ENCODE measurements at regions not wholly inside any gene's neighbourhood (a gene's known extent, or its start where the extent isn't known, plus 50 kb on each side); places are given as distances from the start of the nearest gene placed in this dataset.

DNA sequence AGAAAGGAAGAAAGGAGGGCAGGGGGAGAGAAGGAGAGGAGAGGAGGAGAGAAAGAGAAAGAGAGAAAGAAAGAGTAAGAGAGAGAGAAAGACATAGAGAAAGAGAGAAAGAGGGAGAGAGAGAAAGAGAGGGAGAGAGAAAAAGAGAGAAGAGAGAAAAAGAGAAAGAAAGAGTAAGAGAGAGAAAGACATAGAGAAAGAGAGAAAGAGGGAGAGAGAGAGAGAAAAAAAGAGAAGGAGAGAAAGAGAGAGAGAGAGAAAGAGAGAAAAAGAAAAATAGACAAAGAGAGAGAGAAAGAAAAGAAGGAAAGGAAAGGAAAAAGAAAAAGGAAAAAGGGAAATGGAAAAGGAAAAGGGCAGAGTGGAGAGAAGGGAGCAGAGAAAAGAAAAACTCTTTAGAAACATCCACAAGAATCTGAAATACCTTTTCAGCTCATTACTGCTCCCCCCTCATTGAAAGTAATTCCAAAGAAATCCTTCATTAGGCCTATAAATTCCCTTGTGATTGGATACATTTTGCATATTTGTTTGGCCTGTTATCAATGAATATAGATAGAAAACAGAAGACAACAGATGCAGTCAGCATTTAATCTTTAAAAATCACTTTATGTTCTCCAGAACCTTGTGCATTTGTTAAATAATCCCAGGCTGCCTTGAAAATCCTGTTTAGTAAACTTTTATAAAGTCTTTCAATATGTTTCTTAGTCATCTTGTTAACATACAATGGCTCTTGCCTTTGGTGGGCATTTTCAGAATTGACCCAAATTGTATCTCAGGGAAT, 411.5 kb downstream of the NFIB start:
- no peak overlapping the region for H3K4me3 ChIP-seq (ENCODE audit: low read depth, low read length)
- ChIA-PET POLR2A (no interaction called here), CTCF (no interaction called here)
- TF ChIP-seq, protein P1, sequence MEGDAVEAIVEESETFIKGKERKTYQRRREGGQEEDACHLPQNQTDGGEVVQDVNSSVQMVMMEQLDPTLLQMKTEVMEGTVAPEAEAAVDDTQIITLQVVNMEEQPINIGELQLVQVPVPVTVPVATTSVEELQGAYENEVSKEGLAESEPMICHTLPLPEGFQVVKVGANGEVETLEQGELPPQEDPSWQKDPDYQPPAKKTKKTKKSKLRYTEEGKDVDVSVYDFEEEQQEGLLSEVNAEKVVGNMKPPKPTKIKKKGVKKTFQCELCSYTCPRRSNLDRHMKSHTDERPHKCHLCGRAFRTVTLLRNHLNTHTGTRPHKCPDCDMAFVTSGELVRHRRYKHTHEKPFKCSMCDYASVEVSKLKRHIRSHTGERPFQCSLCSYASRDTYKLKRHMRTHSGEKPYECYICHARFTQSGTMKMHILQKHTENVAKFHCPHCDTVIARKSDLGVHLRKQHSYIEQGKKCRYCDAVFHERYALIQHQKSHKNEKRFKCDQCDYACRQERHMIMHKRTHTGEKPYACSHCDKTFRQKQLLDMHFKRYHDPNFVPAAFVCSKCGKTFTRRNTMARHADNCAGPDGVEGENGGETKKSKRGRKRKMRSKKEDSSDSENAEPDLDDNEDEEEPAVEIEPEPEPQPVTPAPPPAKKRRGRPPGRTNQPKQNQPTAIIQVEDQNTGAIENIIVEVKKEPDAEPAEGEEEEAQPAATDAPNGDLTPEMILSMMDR (IDR thresholded peaks at IDR 0.05; ENCODE audit: insufficient read depth, low read length, missing control alignments), result no peak
- no peak for DNase-seq (ENCODE audit: low read depth, low spot score)

DNA sequence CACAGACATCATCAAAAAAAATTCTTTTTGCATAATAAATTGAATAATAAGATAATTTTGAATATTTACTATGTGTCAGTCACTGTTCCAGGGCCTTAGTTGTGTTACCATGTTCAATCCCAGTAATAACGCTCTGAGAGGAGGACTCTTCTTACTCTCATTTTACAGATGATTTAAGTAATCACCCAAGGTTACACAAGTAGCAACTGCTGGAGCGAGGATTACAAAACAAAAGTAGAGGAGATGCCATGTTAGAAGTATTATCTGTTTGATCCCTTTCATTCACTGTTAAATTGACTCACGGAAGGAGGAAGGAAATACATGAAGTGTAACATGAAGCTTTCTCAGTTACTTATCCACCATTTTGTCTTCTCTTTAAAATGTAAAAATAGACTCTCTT, 412.8 kb downstream of the NFIB start:
- POLR2A ChIA-PET, result no interaction called here
- H3K4me3 ChIP-seq (ENCODE audit: low read depth, low read length), result no peak overlapping the region
- CTCF ChIA-PET, result no interaction called here

DNA sequence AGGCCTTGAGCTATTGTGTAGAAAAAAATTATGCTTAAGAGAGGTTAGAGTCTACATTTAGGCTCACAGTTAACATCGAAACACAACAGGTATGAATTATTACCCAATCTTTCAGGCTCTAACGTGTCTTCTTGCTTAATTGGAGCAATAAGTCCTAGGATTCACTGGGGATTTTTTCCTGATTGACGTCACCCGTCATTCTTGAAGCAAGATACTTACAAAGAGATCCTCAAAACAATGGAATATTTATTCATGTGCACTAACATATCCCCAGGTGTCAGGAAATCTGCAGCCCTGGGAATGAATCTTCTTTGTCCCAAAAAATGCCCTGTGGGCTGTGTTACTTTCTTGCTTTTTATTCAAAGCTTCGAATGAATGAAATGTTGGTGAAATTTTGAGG, 413.5 kb downstream of the NFIB start:
- DNase-seq (ENCODE audit: low read depth, low spot score), result no peak
- POLR2A ChIA-PET, result no interaction called here
- H3K4me3 ChIP-seq (ENCODE audit: low read depth, low read length), result no peak overlapping the region
- CTCF ChIA-PET, result no interaction called here
- TF ChIP-seq, protein P1 (IDR thresholded peaks at IDR 0.05; ENCODE audit: insufficient read depth, low read length, missing control alignments), result no peak

More for the DNA sequence above, 412.8 kb downstream of the NFIB start:
- TF ChIP-seq, protein P1 (IDR thresholded peaks at IDR 0.05; ENCODE audit: insufficient read depth, low read length, missing control alignments), result no peak
- DNase-seq (ENCODE audit: low read depth, low spot score), result no peak

DNA sequence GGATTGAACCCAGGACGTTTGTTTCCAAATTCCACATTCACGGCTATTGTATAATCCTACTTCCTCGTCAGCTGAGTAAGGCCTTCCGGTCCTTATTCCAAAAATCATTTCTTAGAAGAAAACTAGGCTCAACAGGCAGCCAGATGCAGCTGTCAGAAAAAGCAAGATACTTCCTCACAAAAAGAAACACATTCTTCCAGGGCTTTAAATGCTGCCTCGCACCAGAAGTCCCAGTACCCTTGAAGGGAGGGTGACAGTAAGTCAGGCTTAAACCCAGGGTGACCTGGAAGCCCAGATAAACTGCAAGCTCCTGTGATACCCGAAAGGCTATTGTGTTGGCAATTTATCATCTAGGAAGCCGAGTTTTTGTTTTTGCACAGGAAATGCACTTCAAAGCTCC, 414.0 kb downstream of the NFIB start:
- DNase-seq (ENCODE audit: low read depth, low spot score), result no peak
- ChIA-PET CTCF (no interaction called here), POLR2A (no interaction called here)
- H3K4me3 ChIP-seq (ENCODE audit: low read depth, low read length), result no peak overlapping the region
- TF ChIP-seq, protein P1 (IDR thresholded peaks at IDR 0.05; ENCODE audit: insufficient read depth, low read length, missing control alignments), result no peak

DNA sequence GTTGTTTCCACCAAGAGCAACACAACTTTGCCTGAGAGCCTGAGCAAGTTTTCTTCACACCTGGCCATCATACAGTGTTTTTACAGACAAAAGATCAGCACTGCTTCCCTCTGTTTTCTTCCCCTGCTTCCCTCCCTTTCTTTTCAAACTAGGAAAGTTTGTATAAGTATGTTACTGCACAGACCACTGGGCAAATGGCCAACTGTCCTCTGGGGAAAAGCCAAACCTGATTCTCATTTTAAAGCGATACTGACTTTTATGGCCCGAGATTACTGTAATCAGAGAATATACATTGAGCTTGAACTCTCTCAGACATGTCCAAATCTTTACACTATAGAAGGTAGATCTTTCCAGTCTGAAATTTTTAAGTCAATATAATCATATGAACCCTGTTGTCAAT, 415.0 kb downstream of the NFIB start:
- ChIA-PET CTCF (no interaction called here), POLR2A (no interaction called here)
- no peak for DNase-seq (ENCODE audit: low read depth, low spot score)
- TF ChIP-seq, protein P1 (IDR thresholded peaks at IDR 0.05; ENCODE audit: insufficient read depth, low read length, missing control alignments), result no peak
- H3K4me3 ChIP-seq (ENCODE audit: low read depth, low read length), result no peak overlapping the region

DNA sequence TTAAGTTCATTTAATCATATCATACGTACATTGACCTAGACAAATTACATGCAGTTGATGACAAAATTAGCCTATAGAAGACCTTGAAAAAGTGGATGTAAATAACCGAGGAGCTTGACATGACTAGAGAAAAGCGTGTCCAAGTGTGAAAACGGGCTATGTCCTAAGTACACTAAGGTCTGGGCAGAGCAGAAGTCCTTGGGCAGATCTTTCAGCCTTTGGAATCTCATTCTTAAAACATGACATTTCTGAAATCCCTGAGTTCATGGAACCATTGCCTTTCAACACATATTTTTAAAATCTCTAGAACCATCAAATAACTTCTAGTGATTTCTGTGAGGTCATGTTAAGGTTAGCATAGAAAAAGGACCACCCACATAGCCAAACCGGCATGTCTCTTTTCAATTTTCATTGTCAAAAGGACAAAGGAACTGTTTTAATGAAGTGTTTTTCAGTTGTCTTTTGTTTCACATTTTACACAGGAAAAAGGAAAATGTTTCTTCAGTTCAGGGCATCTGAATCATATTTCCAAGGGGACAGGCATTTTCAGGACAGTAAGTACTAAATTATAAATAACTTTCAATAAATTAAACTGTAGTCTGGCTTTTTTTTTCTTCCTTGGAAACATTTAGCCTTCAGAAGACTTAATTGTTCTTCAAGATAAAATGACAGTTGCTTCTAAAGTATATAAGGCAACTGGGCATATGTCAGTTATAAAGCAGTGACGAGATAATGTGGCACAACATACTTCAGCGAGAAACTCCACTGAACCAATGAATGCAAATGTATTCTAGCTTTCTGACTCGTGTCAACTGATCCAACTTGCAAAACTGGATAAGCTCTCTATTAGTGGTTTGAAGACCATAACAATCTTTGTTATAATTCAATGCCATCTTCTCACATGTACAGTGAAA, 416.8 kb downstream of the NFIB start:
- ChIA-PET CTCF (no interaction called here), POLR2A (no interaction called here)
- TF ChIP-seq, protein P1 (IDR thresholded peaks at IDR 0.05; ENCODE audit: insufficient read depth, low read length, missing control alignments), result no peak
- no peak overlapping the region for H3K4me3 ChIP-seq (ENCODE audit: low read depth, low read length)
- no peak for DNase-seq (ENCODE audit: low read depth, low spot score)

Measured in AG04449 (cell line).